ENCODE measurements at regions not wholly inside any gene's neighbourhood (a gene's known extent, or its start where the extent isn't known, plus 50 kb on each side); places are given as distances from the start of the nearest gene placed in this dataset.

DNA sequence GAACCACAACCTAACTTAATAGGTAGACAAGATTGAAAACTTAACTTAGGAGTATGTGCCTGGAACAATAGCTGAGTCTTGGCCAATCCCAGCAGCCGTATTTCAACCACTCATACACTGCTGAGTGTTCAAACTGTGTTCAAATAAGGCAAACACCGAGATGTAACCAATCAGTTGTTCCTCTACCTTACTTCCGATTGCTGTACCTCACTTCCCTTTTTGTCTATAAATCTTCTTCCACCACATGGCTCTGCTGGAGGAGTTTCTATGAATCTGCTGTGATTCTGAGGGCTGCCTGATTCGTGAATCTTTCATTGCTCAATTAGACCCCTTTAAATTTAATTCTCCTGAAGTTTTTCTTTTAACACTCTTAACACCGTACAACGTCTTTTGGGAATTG, 108.0 kb downstream of the ANAPC4 start:
- no CpG with 5 or more reads among the region's 6 CpGs for WGBS (ENCODE audit: extremely low coverage, insufficient coverage, insufficient read length)
- Histone ChIP-seq H3K9ac (ENCODE audit: low read length) (no peak overlapping the region), H3K4me2 (ENCODE audit: low read length) (no peak overlapping the region), H3K18ac (ENCODE audit: low read length) (no peak overlapping the region), H2BK5ac (ENCODE audit: low read depth, low read length, poor library complexity) (no peak overlapping the region), H3K27ac (ENCODE audit: low read depth, low read length) (no peak overlapping the region), H3K4me1 (ENCODE audit: control insufficient read depth in 1 of 2, insufficient read depth in 2 of 2, low read length in 2 of 2) (no peaks in the 10 kb centered on the region), H3K9me3 (ENCODE audit: insufficient read depth, low read depth, low read length) (peaks cover 2% of the 10 kb centered on the region), H4K91ac (ENCODE audit: low read depth, low read length) (no peak overlapping the region), H4K12ac (ENCODE audit: low read depth, low read length) (no peak overlapping the region), H3K23ac (ENCODE audit: low read length) (no peak overlapping the region), H3K4me3 (ENCODE audit: low read depth, low read length) (no peak overlapping the region), H3K79me2 (ENCODE audit: control insufficient read depth, insufficient read depth, low read length, poor library complexity) (no peaks in the 10 kb centered on the region), H3K79me1 (ENCODE audit: low read length) (no peaks in the 10 kb centered on the region), H3K4ac (ENCODE audit: low read depth, low read length) (no peak overlapping the region), H4K8ac (ENCODE audit: low read depth, low read length) (no peak overlapping the region), H2BK12ac (ENCODE audit: low read length) (no peak overlapping the region), H3K36me3 (ENCODE audit: control insufficient read depth in 1 of 2, insufficient read depth in 2 of 2, low read length in 2 of 2) (no peaks in the 10 kb centered on the region), H2BK120ac (ENCODE audit: insufficient read depth, low read length, poor library complexity) (no peak overlapping the region), H2AFZ (ENCODE audit: insufficient read depth, low read length, poor library complexity) (no peak overlapping the region), H2AK5ac (ENCODE audit: low read length) (no peak overlapping the region), H3K27me3 (ENCODE audit: insufficient read depth, low read length) (no peaks in the 10 kb centered on the region), H3K14ac (ENCODE audit: low read length) (no peak overlapping the region)
- no peak for DNase-seq

DNA sequence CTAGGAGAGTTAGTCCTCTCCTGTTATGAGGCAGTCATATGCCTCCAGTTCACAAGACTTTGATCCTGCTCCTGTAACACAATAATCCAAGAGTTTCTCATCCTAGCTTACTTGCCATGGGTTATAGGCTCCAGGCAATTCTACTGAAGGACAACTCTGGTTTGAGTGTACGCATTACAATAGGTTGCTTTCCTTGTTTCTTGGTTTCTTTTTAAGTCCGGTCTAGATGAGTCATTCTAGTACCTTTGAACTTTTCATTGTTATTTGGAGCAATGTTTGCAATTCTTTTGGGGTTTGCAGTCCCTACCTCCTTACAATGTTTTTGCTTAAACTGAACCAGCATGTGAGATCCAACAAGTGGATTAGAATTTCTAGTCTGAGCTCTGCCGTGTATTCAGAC, 109.1 kb downstream of the ANAPC4 start:
- H2AK5ac ChIP-seq (ENCODE audit: low read length), result no peak overlapping the region
- H3K4me1 ChIP-seq (ENCODE audit: control insufficient read depth in 1 of 2, insufficient read depth in 2 of 2, low read length in 2 of 2), result no peaks in the 10 kb centered on the region
- H2BK5ac ChIP-seq (ENCODE audit: low read depth, low read length, poor library complexity), result no peak overlapping the region
- no CpG with 5 or more reads among the region's 3 CpGs for WGBS (ENCODE audit: extremely low coverage, insufficient coverage, insufficient read length)
- no peak overlapping the region for H3K9ac ChIP-seq (ENCODE audit: low read length)
- H2AFZ ChIP-seq (ENCODE audit: insufficient read depth, low read length, poor library complexity), result no peak overlapping the region
- no peak overlapping the region for H3K23ac ChIP-seq (ENCODE audit: low read length)
- no peak overlapping the region for H3K4ac ChIP-seq (ENCODE audit: low read depth, low read length)
- H3K4me3 ChIP-seq (ENCODE audit: low read depth, low read length), result no peak overlapping the region
- no peak overlapping the region for H4K12ac ChIP-seq (ENCODE audit: low read depth, low read length)
- peak in 1 of 2 donors; percentile 49 for DNase-seq
- H3K79me1 ChIP-seq (ENCODE audit: low read length), result no peaks in the 10 kb centered on the region
- H3K27me3 ChIP-seq (ENCODE audit: insufficient read depth, low read length), result no peaks in the 10 kb centered on the region
- no peaks in the 10 kb centered on the region for H3K79me2 ChIP-seq (ENCODE audit: control insufficient read depth, insufficient read depth, low read length, poor library complexity)
- no peaks in the 10 kb centered on the region for H3K36me3 ChIP-seq (ENCODE audit: control insufficient read depth in 1 of 2, insufficient read depth in 2 of 2, low read length in 2 of 2)
- H3K14ac ChIP-seq (ENCODE audit: low read length), result no peak overlapping the region
- H4K91ac ChIP-seq (ENCODE audit: low read depth, low read length), result no peak overlapping the region
- H3K9me3 ChIP-seq (ENCODE audit: insufficient read depth, low read depth, low read length), result peaks cover 2% of the 10 kb centered on the region
- H2BK120ac ChIP-seq (ENCODE audit: insufficient read depth, low read length, poor library complexity), result no peak overlapping the region
- H4K8ac ChIP-seq (ENCODE audit: low read depth, low read length), result no peak overlapping the region
- H3K18ac ChIP-seq (ENCODE audit: low read length), result no peak overlapping the region
- H3K4me2 ChIP-seq (ENCODE audit: low read length), result no peak overlapping the region
- no peak overlapping the region for H3K27ac ChIP-seq (ENCODE audit: low read depth, low read length)
- H2BK12ac ChIP-seq (ENCODE audit: low read length), result no peak overlapping the region

DNA sequence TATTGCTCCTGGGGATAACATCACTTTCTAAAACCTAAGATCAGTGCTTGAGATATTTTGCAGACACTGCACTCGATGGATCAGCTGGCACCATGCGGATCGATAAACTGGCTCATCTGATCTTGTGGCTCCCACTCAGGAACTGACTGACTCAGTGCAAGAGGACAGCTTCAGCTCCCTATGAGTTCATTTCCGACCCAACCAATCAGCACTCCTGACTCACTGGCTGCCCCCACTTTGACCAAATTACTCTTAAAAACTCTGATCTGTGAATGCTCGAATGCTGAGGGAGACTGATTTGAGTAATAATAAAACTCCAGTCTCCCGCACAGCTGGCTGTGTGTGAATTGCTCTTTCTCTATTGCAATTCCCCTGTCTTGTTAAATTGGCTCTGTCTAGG, 110.1 kb downstream of the ANAPC4 start:
- no peak overlapping the region for H3K4me3 ChIP-seq (ENCODE audit: low read depth, low read length)

DNA sequence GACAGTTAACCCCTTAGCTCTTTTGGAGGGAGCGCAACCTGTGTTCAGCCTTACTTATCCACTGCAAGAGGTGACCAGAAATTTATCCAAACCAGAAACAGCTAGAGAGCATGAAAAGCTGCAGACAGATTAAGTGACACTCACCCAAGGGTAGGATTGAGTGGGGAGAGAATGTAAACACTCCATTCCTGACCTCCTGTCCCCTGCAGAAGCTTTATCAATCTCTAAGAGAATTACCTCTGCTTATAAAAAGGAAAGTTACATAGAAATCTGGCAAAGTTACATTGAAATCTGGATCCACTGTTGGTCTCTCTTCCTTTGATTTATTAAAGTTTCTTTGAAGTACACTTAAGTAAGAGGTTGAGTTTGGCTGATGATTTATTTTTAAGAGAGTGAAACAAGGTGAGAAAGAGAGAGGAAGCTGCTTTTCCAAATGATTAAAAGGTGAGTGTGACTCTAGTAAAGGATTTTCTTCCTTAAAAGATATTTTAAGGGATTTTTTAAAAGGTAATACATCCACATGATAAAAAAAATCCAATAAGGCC, 112.3 kb downstream of the ANAPC4 start:
- Histone ChIP-seq H3K79me2 (ENCODE audit: control insufficient read depth, insufficient read depth, low read length, poor library complexity) (no peaks in the 10 kb centered on the region), H3K4me3 (ENCODE audit: low read depth, low read length) (no peak overlapping the region), H3K36me3 (ENCODE audit: control insufficient read depth in 1 of 2, insufficient read depth in 2 of 2, low read length in 2 of 2) (no peaks in the 10 kb centered on the region), H2BK12ac (ENCODE audit: low read length) (no peak overlapping the region), H3K4me1 (ENCODE audit: control insufficient read depth in 1 of 2, insufficient read depth in 2 of 2, low read length in 2 of 2) (no peaks in the 10 kb centered on the region), H2BK5ac (ENCODE audit: low read depth, low read length, poor library complexity) (no peak overlapping the region), H4K12ac (ENCODE audit: low read depth, low read length) (no peak overlapping the region), H2AK5ac (ENCODE audit: low read length) (no peak overlapping the region), H3K27me3 (ENCODE audit: insufficient read depth, low read length) (no peaks in the 10 kb centered on the region), H4K8ac (ENCODE audit: low read depth, low read length) (no peak overlapping the region), H3K18ac (ENCODE audit: low read length) (no peak overlapping the region), H2BK120ac (ENCODE audit: insufficient read depth, low read length, poor library complexity) (no peak overlapping the region), H3K4me2 (ENCODE audit: low read length) (no peak overlapping the region), H3K79me1 (ENCODE audit: low read length) (no peaks in the 10 kb centered on the region), H4K91ac (ENCODE audit: low read depth, low read length) (no peak overlapping the region), H3K14ac (ENCODE audit: low read length) (no peak overlapping the region), H3K9me3 (ENCODE audit: insufficient read depth, low read depth, low read length) (peaks cover 2% of the 10 kb centered on the region), H3K23ac (ENCODE audit: low read length) (no peak overlapping the region), H3K9ac (ENCODE audit: low read length) (no peak overlapping the region), H3K4ac (ENCODE audit: low read depth, low read length) (no peak overlapping the region), H2AFZ (ENCODE audit: insufficient read depth, low read length, poor library complexity) (no peak overlapping the region), H3K27ac (ENCODE audit: low read depth, low read length) (no peak overlapping the region)
- no peak for DNase-seq
- no CpG with 5 or more reads among the region's 1 CpG for WGBS (ENCODE audit: extremely low coverage, insufficient coverage, insufficient read length)

More for the DNA sequence above, 110.1 kb downstream of the ANAPC4 start:
- DNase-seq, result no peak
- Histone ChIP-seq H4K12ac (ENCODE audit: low read depth, low read length) (no peak overlapping the region), H2AK5ac (ENCODE audit: low read length) (no peak overlapping the region), H2BK120ac (ENCODE audit: insufficient read depth, low read length, poor library complexity) (no peak overlapping the region), H3K79me1 (ENCODE audit: low read length) (no peaks in the 10 kb centered on the region), H3K4ac (ENCODE audit: low read depth, low read length) (no peak overlapping the region), H3K79me2 (ENCODE audit: control insufficient read depth, insufficient read depth, low read length, poor library complexity) (no peaks in the 10 kb centered on the region), H3K36me3 (ENCODE audit: control insufficient read depth in 1 of 2, insufficient read depth in 2 of 2, low read length in 2 of 2) (no peaks in the 10 kb centered on the region), H3K14ac (ENCODE audit: low read length) (no peak overlapping the region), H3K18ac (ENCODE audit: low read length) (no peak overlapping the region), H3K27me3 (ENCODE audit: insufficient read depth, low read length) (no peaks in the 10 kb centered on the region), H4K91ac (ENCODE audit: low read depth, low read length) (no peak overlapping the region), H3K27ac (ENCODE audit: low read depth, low read length) (no peak overlapping the region), H2AFZ (ENCODE audit: insufficient read depth, low read length, poor library complexity) (no peak overlapping the region), H3K4me1 (ENCODE audit: control insufficient read depth in 1 of 2, insufficient read depth in 2 of 2, low read length in 2 of 2) (no peaks in the 10 kb centered on the region), H2BK12ac (ENCODE audit: low read length) (no peak overlapping the region), H4K8ac (ENCODE audit: low read depth, low read length) (no peak overlapping the region), H3K9me3 (ENCODE audit: insufficient read depth, low read depth, low read length) (peaks cover 2% of the 10 kb centered on the region), H3K4me2 (ENCODE audit: low read length) (no peak overlapping the region), H2BK5ac (ENCODE audit: low read depth, low read length, poor library complexity) (no peak overlapping the region), H3K9ac (ENCODE audit: low read length) (no peak overlapping the region), H3K23ac (ENCODE audit: low read length) (no peak overlapping the region)
- no CpG with 5 or more reads among the region's 6 CpGs for WGBS (ENCODE audit: extremely low coverage, insufficient coverage, insufficient read length)

All from trophoblast cell (in vitro differentiated cells and primary cell).